Fibroblast of mammary gland (primary cell): ENCODE measurements at regions not wholly inside any gene's neighbourhood (a gene's known extent, or its start where the extent isn't known, plus 50 kb on each side); places are given as distances from the start of the nearest gene placed in this dataset.

Experiments used
- DNase-seq: peaks from one replicate; pipeline ENCODE4 v3.0.0-alpha.2; 2010; ENCODE audit warnings: low read depth
- H3K4me3 ChIP-seq: 2 replicates; pipeline ENCODE4 v1.5.1; 2011; ENCODE audit warnings: low read depth, mild to moderate bottlenecking, low read length, moderate library complexity; ENCODE audit not compliant: control insufficient read depth
- CTCF ChIP-seq: conservative IDR thresholded peaks from 2 replicates; pipeline ENCODE4 v1.5.1; 2011; ENCODE audit warnings: low read depth, low read length, inconsistent platforms; ENCODE audit not compliant: control insufficient read depth, insufficient read depth

GRCh38 chr17:72345088-72345487 is 224.3 kb downstream of the SOX9 start:
- no peak for DNase-seq
- H3K4me3 ChIP-seq: no peak overlapping the region
- no peak for TF ChIP-seq CTCF

GRCh38 chr17:72345536-72345935 is 224.7 kb downstream of the SOX9 start:
- H3K4me3 ChIP-seq: no peak overlapping the region
- TF ChIP-seq CTCF: peak; percentile 13
- no peak for DNase-seq

- TF ChIP-seq CTCF: no peak
- no peak for DNase-seq
- no peak overlapping the region for H3K4me3 ChIP-seq
These were observed 225.5 kb downstream of the SOX9 start for GRCh38 chr17:72346306-72346705.

GRCh38 chr17:72349011-72349410 is 228.2 kb downstream of the SOX9 start:
- H3K4me3 ChIP-seq: no peak overlapping the region
- no peak for DNase-seq
- TF ChIP-seq CTCF: no peak

- no peak for DNase-seq
- no peak for TF ChIP-seq CTCF
- no peak overlapping the region for H3K4me3 ChIP-seq
These were observed 228.7 kb downstream of the SOX9 start for GRCh38 chr17:72349491-72349995.

GRCh38 chr17:72350073-72350472 is 229.3 kb downstream of the SOX9 start:
- H3K4me3 ChIP-seq: no peak overlapping the region
- DNase-seq: no peak
- TF ChIP-seq CTCF: no peak

- no peak for TF ChIP-seq CTCF
- no peak for DNase-seq
- H3K4me3 ChIP-seq: no peak overlapping the region
These were observed 230.5 kb downstream of the SOX9 start for GRCh38 chr17:72351365-72351764.
